IMR-90 (cell line): ENCODE measurements at regions not wholly inside any gene's neighbourhood (a gene's known extent, or its start where the extent isn't known, plus 50 kb on each side); places are given as distances from the start of the nearest gene placed in this dataset.

Experiments
- ATAC-seq: fragments of 200-7000 bp; cut with Tn5 transposase; 2 replicates; pipeline ENCODE4 v1.9.1; 2020; ENCODE audit warnings: low read depth, mild to moderate bottlenecking, moderate library complexity
- BruUV-seq: library from RNA; stranded (reverse); fragments of 400-500 nt; replicated peaks from 2 replicates; lab custom pipeline; 2021; lab: Mats Ljungman, UMichigan
- CTCF ChIA-PET: fragments of 300-600 bp; formaldehyde crosslinking; extraction: SDS; loops from one replicate; lab custom pipeline; 2021; ENCODE audit warnings: antibody characterized with exemption; lab: Yijun Ruan, JAX
- POLR2A ChIA-PET: fragments of 300-600 bp; sonication (Branson Sonifier 250); formaldehyde crosslinking; loops from one replicate; lab custom pipeline; 2022; ENCODE audit warnings: antibody characterized with exemption; ENCODE audit not compliant: unreplicated experiment; lab: Charles Lee
- DNase-seq: peaks from one replicate; pipeline ENCODE4 v3.0.0; 2013
- H2AFZ ChIP-seq: replicated peaks from 2 replicates; pipeline ENCODE3; 2013; ENCODE audit warnings: low read length, mild to moderate bottlenecking; ENCODE audit not compliant: poor library complexity
- H2AK5ac ChIP-seq: 2 replicates; pipeline ENCODE4 v1.6.1; 2013; ENCODE audit warnings: low read depth, low read length, inconsistent platforms
- H2AK9ac ChIP-seq: replicated peaks from 2 replicates; pipeline ENCODE3; 2013; ENCODE audit warnings: mild to moderate bottlenecking, low read depth, low read length, moderate library complexity; ENCODE audit not compliant: poor library complexity
- H2BK120ac ChIP-seq: 2 replicates; pipeline ENCODE4 v1.6.1; 2013; ENCODE audit warnings: low read depth, low read length, inconsistent platforms
- H2BK15ac ChIP-seq: 3 replicates; pipeline ENCODE4 v1.6.1; 2013; ENCODE audit warnings: low read depth, low read length, inconsistent platforms
- H2BK20ac ChIP-seq: 2 replicates; pipeline ENCODE4 v1.6.1; 2013; ENCODE audit warnings: low read depth, mild to moderate bottlenecking, inconsistent platforms, low read length, moderate library complexity
- H2BK5ac ChIP-seq: 2 replicates; pipeline ENCODE4 v1.6.1; 2013; ENCODE audit warnings: mild to moderate bottlenecking, low read depth, low read length, inconsistent platforms; ENCODE audit not compliant: poor library complexity, severe bottlenecking
- H3K14ac ChIP-seq: replicated peaks from 2 replicates; pipeline ENCODE4 v1.6.1; 2013; ENCODE audit warnings: low read depth, low read length, inconsistent platforms
- H3K18ac ChIP-seq: 2 replicates; pipeline ENCODE4 v1.6.1; 2013; ENCODE audit warnings: low read depth, low read length, control low read depth
- H3K23ac ChIP-seq: 2 replicates; pipeline ENCODE4 v1.6.1; 2013; ENCODE audit warnings: low read depth, low read length, inconsistent platforms
- H3K27ac ChIP-seq: 2 replicates; pipeline ENCODE4 v1.5.1; 2013; ENCODE audit warnings: mild to moderate bottlenecking, control low read depth, low read length; ENCODE audit not compliant: insufficient read depth
- H3K27me3 ChIP-seq: 2 replicates; pipeline ENCODE4 v1.6.1; 2013; ENCODE audit warnings: low read length; ENCODE audit not compliant: control insufficient read depth, insufficient read depth
- H3K36me3 ChIP-seq: 2 replicates; pipeline ENCODE4 v1.6.1; 2013; ENCODE audit warnings: low read length, mixed read lengths; ENCODE audit not compliant: control insufficient read depth, insufficient read depth
- H3K4ac ChIP-seq: 2 replicates; pipeline ENCODE4 v1.6.1; 2013; ENCODE audit warnings: low read depth, low read length, inconsistent platforms
- H3K4me1 ChIP-seq: 2 replicates; pipeline ENCODE4 v1.6.1; 2013; ENCODE audit warnings: low read length, mixed read lengths; ENCODE audit not compliant: control insufficient read depth, insufficient read depth
- H3K4me2 ChIP-seq: 2 replicates; pipeline ENCODE4 v1.6.1; 2013; ENCODE audit warnings: low read depth, mild to moderate bottlenecking, control low read depth, low read length, moderate library complexity
- H3K4me3 ChIP-seq: 2 replicates; pipeline ENCODE4 v1.5.1; 2013; ENCODE audit warnings: low read depth, mild to moderate bottlenecking, control low read depth, low read length, moderate library complexity; ENCODE audit not compliant: insufficient read depth
- H3K56ac ChIP-seq: 2 replicates; pipeline ENCODE4 v1.6.1; 2013; ENCODE audit warnings: low read length, inconsistent platforms; ENCODE audit not compliant: insufficient read depth; ENCODE audit errors: extremely low read depth
- H3K79me1 ChIP-seq, 2 experiments: 2 replicates each; pipeline ENCODE4 v1.6.1; 2013; ENCODE audit warnings: low read length in 2 of 2, inconsistent platforms in 1 of 2, low read depth in 1 of 2
- H3K9ac ChIP-seq: 2 replicates; pipeline ENCODE4 v1.6.1; 2013; ENCODE audit warnings: low read depth, low read length, control low read depth
- H3K9me1 ChIP-seq: 2 replicates; pipeline ENCODE4 v1.6.1; 2013; ENCODE audit warnings: low read length, inconsistent platforms; ENCODE audit not compliant: insufficient read depth
- H3K9me3 ChIP-seq: 2 replicates; pipeline ENCODE4 v1.6.1; 2013; ENCODE audit warnings: low read length; ENCODE audit not compliant: control insufficient read depth, insufficient read depth
- H4K20me1 ChIP-seq: 2 replicates; pipeline ENCODE4 v1.6.1; 2013; ENCODE audit warnings: low read length, inconsistent platforms; ENCODE audit not compliant: insufficient read depth
- H4K5ac ChIP-seq: 2 replicates; pipeline ENCODE4 v1.6.1; 2013; ENCODE audit warnings: mild to moderate bottlenecking, low read depth, low read length, control low read depth
- H4K8ac ChIP-seq, 2 experiments: 2 replicates each; pipeline ENCODE4 v1.6.1; 2013; ENCODE audit warnings: low read depth in 2 of 2, low read length in 2 of 2, control low read depth in 1 of 2, inconsistent platforms in 1 of 2
- H4K91ac ChIP-seq: 2 replicates; pipeline ENCODE4 v1.6.1; 2013; ENCODE audit warnings: low read depth, low read length, inconsistent platforms; ENCODE audit not compliant: insufficient read depth
- BHLHE40 ChIP-seq: fragments of 150-350 bp; IDR thresholded peaks from 2 replicates; pipeline ENCODE4 v1.6.1; 2016; ENCODE audit warnings: mild to moderate bottlenecking, low read depth, low read length
- CHD1 ChIP-seq: IDR thresholded peaks from 2 replicates; pipeline ENCODE4 v1.6.1; 2012; ENCODE audit warnings: low read depth, low read length, improper control_type of control experiment
- FOS ChIP-seq: fragments of 150-350 bp; IDR thresholded peaks from 2 replicates; pipeline ENCODE4 v1.6.1; 2016; ENCODE audit warnings: low read depth, low read length
- MAFK ChIP-seq: IDR thresholded peaks from 2 replicates; pipeline ENCODE4 v1.6.1; 2012; ENCODE audit warnings: low read depth, low read length, improper control_type of control experiment
- MXI1 ChIP-seq: IDR thresholded peaks from 2 replicates; pipeline ENCODE4 v1.6.1; 2012; ENCODE audit warnings: low read depth, mild to moderate bottlenecking, low read length, moderate library complexity, borderline replicate concordance
- RAD21 ChIP-seq: IDR thresholded peaks from 2 replicates; pipeline ENCODE4 v1.6.1; 2012; ENCODE audit warnings: low read length, improper control_type of control experiment
- RFX5 ChIP-seq: IDR thresholded peaks from 2 replicates; pipeline ENCODE4 v1.8.0; 2012; ENCODE audit warnings: low read depth, mild to moderate bottlenecking, low read length, moderate library complexity
- SMC3 ChIP-seq: fragments of 150-350 bp; IDR thresholded peaks from 2 replicates; pipeline ENCODE4 v1.6.1; 2016; ENCODE audit warnings: low read depth, mild to moderate bottlenecking, antibody characterized with exemption, low read length, moderate library complexity
- USF2 ChIP-seq: fragments of 150-350 bp; IDR thresholded peaks from 2 replicates; pipeline ENCODE4 v1.6.1; 2017; ENCODE audit warnings: mild to moderate bottlenecking, antibody characterized with exemption, low read length, low read depth
- WGBS, 2 experiments: methylation state at CpG; one replicate each; pipeline versions ENCODE4 v1.1.5 to v1.1.7; 2013; ENCODE audit warnings: missing lambda C conversion rate in 2 of 2; ENCODE audit not compliant: insufficient read length in 1 of 2; ENCODE audit errors: extremely low coverage in 2 of 2; 5-methylcytosine and 5-hydroxymethylcytosine counted together
- dilution Hi-C: fragments of 300-500 bp; cut with HindIII; formaldehyde crosslinking; loops from one replicate; pipeline ENCODE4 v1.14.3; 2018; ENCODE audit warnings: low sequenced_read_pairs; ENCODE audit not compliant: unreplicated experiment
- in situ Hi-C: fragments of 300-500 bp; cut with MboI; formaldehyde crosslinking; loops from 3 replicates; pipeline ENCODE4 v1.14.3; 2019; ENCODE audit warnings: low sequenced_read_pairs, inconsistent platforms, mixed read lengths
- intact Hi-C: fragments of 100-400 bp; cut with micrococcal nuclease; formaldehyde crosslinking; loops from 2 replicates; pipeline ENCODE4 v1.10.0; 2022

GRCh38 chr2:220961143-220961860, 610.8 kb downstream of the EPHA4 start:
- H3K9me3 ChIP-seq, result no peaks in the 10 kb centered on the region
- H2BK20ac ChIP-seq, result no peak overlapping the region
- peaks cover 5% of the 10 kb centered on the region; the same call in 1 of the 2 replicates for H3K9me1 ChIP-seq
- no CpG with 5 or more reads among the region's 2 CpGs for WGBS, 2 experiments
- H3K9ac ChIP-seq, result no peak overlapping the region
- intact Hi-C loops, result no loop called here
- ChIA-PET CTCF (interaction anchor here (0.6 kb wide), 2 partner anchors 689 to 1244 kb away, joined by 3 read pairs; no protein-coding TSS in a partner anchor), POLR2A (no interaction called here)
- H3K4ac ChIP-seq, result no peak overlapping the region
- no peak overlapping the region for H3K4me3 ChIP-seq
- no peak overlapping the region for H3K56ac ChIP-seq
- DNase-seq (no peak), ATAC-seq (no peak)
- peaks cover 8% of the 10 kb centered on the region for H3K27me3 ChIP-seq
- H4K91ac ChIP-seq, result no peak overlapping the region
- no peak overlapping the region for H2AFZ ChIP-seq
- no peak overlapping the region for H3K4me2 ChIP-seq
- dilution Hi-C loops, result no loop called here
- no peak overlapping the region for H2BK15ac ChIP-seq
- no peak overlapping the region for H3K18ac ChIP-seq
- no peak overlapping the region for H4K8ac ChIP-seq
- H4K20me1 ChIP-seq, result no peaks in the 10 kb centered on the region
- H3K27ac ChIP-seq, result no peak overlapping the region
- no peak overlapping the region for H2BK5ac ChIP-seq
- H4K5ac ChIP-seq, result no peak overlapping the region
- no peak overlapping the region for H2AK5ac ChIP-seq
- TF ChIP-seq SMC3 (no peak), MAFK (no peak), RFX5 (no peak), BHLHE40 (no peak), USF2 (no peak), FOS (no peak), RAD21 (no peak), MXI1 (no peak), CHD1 (no peak)
- no peak overlapping the region for H2BK120ac ChIP-seq
- no peaks in the 10 kb centered on the region for H3K4me1 ChIP-seq
- H3K79me1 ChIP-seq, result no peaks in the 10 kb centered on the region
- no peak overlapping the region for H3K23ac ChIP-seq
- in situ Hi-C loops, result no loop called here
- BruUV-seq, result no TSS peak
- no peak overlapping the region for H3K14ac ChIP-seq
- H3K36me3 ChIP-seq, result no peaks in the 10 kb centered on the region
- no peak overlapping the region for H2AK9ac ChIP-seq
